ENCODE measurements at regions not wholly inside any gene's neighbourhood (a gene's known extent, or its start where the extent isn't known, plus 50 kb on each side); places are given as distances from the start of the nearest gene placed in this dataset.

GRCh38 chr7:17142831-17143541 is 155.5 kb upstream of the AHR start:
- Histone ChIP-seq H3K18ac (ENCODE audit: extremely low read depth, low read length) (no peak overlapping the region), H3K79me2 (ENCODE audit: control insufficient read depth in 1 of 2, insufficient read depth in 2 of 2, low read length in 2 of 2) (no peaks in the 10 kb centered on the region), H3K36me3 (ENCODE audit: control insufficient read depth in 2 of 4, insufficient read depth in 4 of 4, low read length in 3 of 4) (no peaks in the 10 kb centered on the region), H4K20me1 (replicated peaks in 1 of 2; ENCODE audit: control insufficient read depth in 1 of 2, insufficient read depth in 2 of 2, low read length in 2 of 2) (no peaks in the 10 kb centered on the region), H2AFZ (ENCODE audit: low read length) (no peak overlapping the region), H3K23ac (ENCODE audit: insufficient read length) (no peak overlapping the region), H3K27ac (ENCODE audit: low read depth, low read length) (no peak overlapping the region), H3K23me2 (ENCODE audit: low read depth, low read length) (no peaks in the 10 kb centered on the region), H3K4me3 (ENCODE audit: extremely low read depth in 1 of 4, insufficient read depth in 2 of 4, low read depth in 3 of 4, low read length in 4 of 4) (no peak overlapping the region), H2BK120ac (replicated peaks; ENCODE audit: low read depth, low read length) (no peak overlapping the region), H4K8ac (ENCODE audit: extremely low read depth, insufficient read depth, low read length) (no peak overlapping the region), H3K56ac (replicated peaks; ENCODE audit: insufficient read length, low read depth, low read length) (no peak overlapping the region), H4K5ac (ENCODE audit: insufficient read length, low read depth, low read length) (no peak overlapping the region), H2BK15ac (ENCODE audit: low read length) (no peak overlapping the region), H2BK20ac (ENCODE audit: low read length) (no peak overlapping the region), H3K14ac (ENCODE audit: insufficient read length) (no peak overlapping the region), H3K4me2 (ENCODE audit: insufficient read depth in 1 of 2, low read depth in 2 of 2, low read length in 2 of 2) (no peak overlapping the region), H3K27me3 (replicated peaks in 1 of 4; ENCODE audit: control insufficient read depth in 3 of 4, extremely low read depth in 1 of 4, insufficient read depth in 3 of 4, low read length in 3 of 4) (no peaks in the 10 kb centered on the region), H2BK5ac (ENCODE audit: low read depth, low read length) (no peak overlapping the region), H3K9me3 (ENCODE audit: insufficient read depth in 2 of 2, low read depth in 1 of 2, low read length in 1 of 2) (no peaks in the 10 kb centered on the region), H4K91ac (replicated peaks; ENCODE audit: insufficient read length, low read length) (no peak overlapping the region), H2BK12ac (ENCODE audit: low read depth, low read length) (no peak overlapping the region), H2AK5ac (ENCODE audit: low read depth, low read length) (no peak overlapping the region), H3K4ac (replicated peaks; ENCODE audit: insufficient read length, low read depth, low read length) (no peak overlapping the region), H3K79me1 (ENCODE audit: low read depth, low read length) (no peaks in the 10 kb centered on the region), H3K4me1 (replicated peaks in 1 of 4; ENCODE audit: control insufficient read depth in 3 of 4, insufficient read depth in 4 of 4, low read length in 3 of 4) (no peaks in the 10 kb centered on the region), H3K9ac (replicated peaks in 1 of 4; ENCODE audit: extremely low read depth in 1 of 4, low read depth in 3 of 4, low read length in 3 of 4) (no peak overlapping the region)
- ChIA-PET CTCF (ENCODE audit: partially characterized antibody) (interaction anchor here (0.6 kb wide), 1 partner anchor 404 kb away, joined by 4 read pairs; no protein-coding TSS in a partner anchor), POLR2A (ENCODE audit: partially characterized antibody) (interaction anchor here (0.6 kb wide), 1 partner anchor 607 kb away, joined by 3 read pairs; no protein-coding TSS in a partner anchor)
- TF ChIP-seq RXRA (IDR thresholded peaks at IDR 0.05; ENCODE audit: insufficient read depth, low read depth, low read length) (no peak), TAF1 (IDR thresholded peaks at IDR 0.05; ENCODE audit: low read depth, low read length) (no peak), CBX8 (IDR thresholded peaks at IDR 0.05; ENCODE audit: borderline replicate concordance, low read depth, low read length) (no peak), JUND (IDR thresholded peaks at IDR 0.05; ENCODE audit: low read length) (no peak), CHD2 (IDR thresholded peaks at IDR 0.05; ENCODE audit: low read length) (no peak), ATF2 (IDR thresholded peaks at IDR 0.05; ENCODE audit: low read length) (no peak), KDM4A (IDR thresholded peaks at IDR 0.05; ENCODE audit: low read depth, low read length, severe bottlenecking) (no peak), TBP (IDR thresholded peaks at IDR 0.05; ENCODE audit: low read depth, low read length) (no peak), HDAC2 (IDR thresholded peaks at IDR 0.05; ENCODE audit: borderline replicate concordance in 1 of 2, low read depth in 2 of 2, low read length in 2 of 2) (no peak), CBX5 (IDR thresholded peaks at IDR 0.05; ENCODE audit: low read depth, low read length) (no peak)
- DNase-seq (ENCODE audit: low read depth in 1 of 2, low spot score in 2 of 2) (no peak), FAIRE-seq (no peak)
- WGBS, 2 experiments (ENCODE audit: extremely low coverage in 1 of 2, insufficient coverage in 1 of 2, insufficient read length in 1 of 2, insufficient replicate concordance in 2 of 2, low coverage in 1 of 2, low lambda C conversion rate in 2 of 2, missing lambda C conversion rate in 1 of 2), result 93% methylated on average over 2 of the region's 2 CpGs; no CpG with 5 or more reads in 1 of the 2 experiments
